ENCODE measurements at regions not wholly inside any gene's neighbourhood (a gene's known extent, or its start where the extent isn't known, plus 50 kb on each side); places are given as distances from the start of the nearest gene placed in this dataset.
"Not testable (repeated sequence)": the region's sequence is repeated elsewhere in the genome, so short reads cannot be mapped to it uniquely, and the experiment has no call there.

DNA sequence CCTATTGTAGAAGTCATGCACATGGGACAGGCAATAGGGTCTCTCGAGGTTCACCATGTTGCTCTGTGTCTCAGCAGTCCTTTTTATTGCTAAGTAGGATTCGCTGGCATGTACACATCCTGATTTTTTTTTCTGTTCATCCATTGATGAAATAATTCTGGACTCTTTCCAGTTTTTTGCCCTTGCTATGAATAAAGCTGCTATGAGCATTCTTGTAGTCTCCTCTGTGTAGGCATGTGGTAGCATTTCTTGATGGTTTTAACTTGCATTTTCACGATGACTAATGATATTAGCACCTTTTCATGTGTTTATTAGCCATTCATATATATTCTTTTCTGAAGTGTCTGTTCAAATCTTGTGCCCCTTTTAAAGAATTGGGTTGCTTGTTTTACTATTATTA, 65.8 kb upstream of the EDAR start:
- H3K4me3 ChIP-seq (ENCODE audit: low read depth in 1 of 2, low read length in 2 of 2): no peak overlapping the region
- H3K27me3 ChIP-seq (ENCODE audit: control insufficient read depth in 1 of 2, insufficient read depth in 2 of 2, low read length in 2 of 2): no peaks in the 10 kb centered on the region
- peaks cover 0 to 4% of the 10 kb centered on the region in 2 donors for H3K4me1 ChIP-seq (ENCODE audit: control insufficient read depth in 2 of 2, insufficient read depth in 2 of 2, low read length in 1 of 2)
- 41 to 64% methylated on average over 3 of the region's 3 CpGs for WGBS, 2 donors
- H3K27ac ChIP-seq (ENCODE audit: low read depth in 2 of 2, low read length in 1 of 2): no peak overlapping the region
- H3K9me3 ChIP-seq (ENCODE audit: control insufficient read depth in 2 of 2, insufficient read depth in 1 of 2, low read depth in 1 of 2, low read length in 1 of 2): no peaks in the 10 kb centered on the region
- H3K36me3 ChIP-seq (ENCODE audit: control insufficient read depth in 2 of 2, insufficient read depth in 2 of 2, low read length in 1 of 2): no peaks in the 10 kb centered on the region

DNA sequence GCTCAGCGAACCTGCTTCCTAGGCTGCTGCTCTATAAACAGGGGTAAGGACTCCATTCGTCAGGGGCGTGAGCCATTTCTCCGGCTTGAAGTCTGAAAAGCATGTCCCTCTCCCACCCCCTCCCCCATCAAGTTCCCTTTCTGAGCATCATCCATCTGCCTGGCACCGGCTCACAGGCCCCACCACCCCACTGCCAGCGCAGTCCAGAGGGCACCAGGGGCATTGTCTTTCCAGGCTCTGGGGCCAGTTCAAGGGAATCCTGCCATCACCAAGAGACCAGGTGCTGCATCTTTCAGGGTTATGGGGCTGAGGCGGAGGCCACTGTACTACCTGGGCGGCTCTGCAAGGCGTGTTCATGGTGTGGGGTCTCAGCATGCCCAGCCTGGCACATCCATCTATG, 64.7 kb upstream of the EDAR start:
- Histone ChIP-seq H3K4me3 (ENCODE audit: low read depth in 1 of 2, low read length in 2 of 2) (no peak overlapping the region), H3K9me3 (ENCODE audit: control insufficient read depth in 2 of 2, insufficient read depth in 1 of 2, low read depth in 1 of 2, low read length in 1 of 2) (no peaks in the 10 kb centered on the region), H3K27me3 (ENCODE audit: control insufficient read depth in 1 of 2, insufficient read depth in 2 of 2, low read length in 2 of 2) (no peaks in the 10 kb centered on the region), H3K36me3 (ENCODE audit: control insufficient read depth in 2 of 2, insufficient read depth in 2 of 2, low read length in 1 of 2) (no peaks in the 10 kb centered on the region), H3K27ac (ENCODE audit: low read depth in 2 of 2, low read length in 1 of 2) (no peak overlapping the region), H3K4me1 (ENCODE audit: control insufficient read depth in 2 of 2, insufficient read depth in 2 of 2, low read length in 1 of 2) (peaks cover 0 to 4% of the 10 kb centered on the region in 2 donors)
- 82 to 83% methylated on average over 9 of the region's 9 CpGs for WGBS, 2 donors

DNA sequence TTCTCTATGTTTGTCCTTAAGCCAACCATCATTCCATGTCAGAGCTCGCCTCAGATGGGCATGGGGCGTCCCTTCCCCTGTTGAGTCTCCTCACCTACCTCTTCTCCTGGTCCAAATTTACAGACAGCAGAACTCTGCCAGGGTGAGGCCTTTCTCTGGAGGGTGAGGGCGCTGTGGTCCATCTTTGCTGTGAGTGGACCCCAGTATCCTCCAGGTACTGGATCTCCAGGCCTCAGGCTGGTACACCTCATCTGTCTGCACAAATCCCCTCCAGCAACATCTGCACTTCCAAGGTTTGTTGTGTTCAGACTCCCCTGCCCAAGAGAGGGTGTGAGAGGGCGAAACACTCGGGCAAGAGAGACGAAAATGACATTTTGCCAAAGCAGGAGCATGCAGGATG, 63.9 kb upstream of the EDAR start:
- Histone ChIP-seq H3K36me3 (ENCODE audit: control insufficient read depth in 2 of 2, insufficient read depth in 2 of 2, low read length in 1 of 2) (no peaks in the 10 kb centered on the region), H3K9me3 (ENCODE audit: control insufficient read depth in 2 of 2, insufficient read depth in 1 of 2, low read depth in 1 of 2, low read length in 1 of 2) (no peaks in the 10 kb centered on the region), H3K4me3 (ENCODE audit: low read depth in 1 of 2, low read length in 2 of 2) (no peak overlapping the region), H3K4me1 (ENCODE audit: control insufficient read depth in 2 of 2, insufficient read depth in 2 of 2, low read length in 1 of 2) (peaks cover 0 to 1% of the 10 kb centered on the region in 2 donors), H3K27ac (ENCODE audit: low read depth in 2 of 2, low read length in 1 of 2) (no peak overlapping the region), H3K27me3 (ENCODE audit: control insufficient read depth in 1 of 2, insufficient read depth in 2 of 2, low read length in 2 of 2) (no peaks in the 10 kb centered on the region)
- 86 to 89% methylated on average over 6 of the region's 6 CpGs for WGBS, 2 donors

DNA sequence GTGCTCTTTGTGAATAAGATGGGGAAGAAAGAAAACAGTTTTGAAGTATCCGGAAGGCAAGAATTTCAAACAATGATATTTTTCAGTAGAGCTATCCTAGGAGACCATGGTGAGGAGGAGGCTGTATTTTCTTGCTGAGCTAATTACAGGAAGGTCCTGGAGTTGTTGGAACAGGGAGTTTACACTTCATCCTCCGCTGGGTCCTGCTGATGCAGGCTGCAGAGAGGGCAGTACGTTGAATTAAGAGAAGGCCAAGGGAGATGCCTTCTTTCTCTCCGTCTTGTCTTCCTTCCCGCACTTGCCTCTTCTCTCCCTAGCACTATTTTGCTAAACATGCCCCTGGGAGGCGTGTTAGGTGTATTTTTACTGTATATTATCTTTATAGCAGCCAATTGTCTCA, 60.0 kb upstream of the EDAR start:
- no peaks in the 10 kb centered on the region for H3K27me3 ChIP-seq (ENCODE audit: control insufficient read depth in 1 of 2, insufficient read depth in 2 of 2, low read length in 2 of 2)
- no peaks in the 10 kb centered on the region for H3K9me3 ChIP-seq (ENCODE audit: control insufficient read depth in 2 of 2, insufficient read depth in 1 of 2, low read depth in 1 of 2, low read length in 1 of 2)
- H3K4me1 ChIP-seq (ENCODE audit: control insufficient read depth in 2 of 2, insufficient read depth in 2 of 2, low read length in 1 of 2): no peaks in the 10 kb centered on the region
- no peaks in the 10 kb centered on the region for H3K36me3 ChIP-seq (ENCODE audit: control insufficient read depth in 2 of 2, insufficient read depth in 2 of 2, low read length in 1 of 2)
- H3K4me3 ChIP-seq (ENCODE audit: low read depth in 1 of 2, low read length in 2 of 2): no peak overlapping the region
- H3K27ac ChIP-seq (ENCODE audit: low read depth in 2 of 2, low read length in 1 of 2): no peak overlapping the region
- 92 to 93% methylated on average over 6 of the region's 6 CpGs for WGBS, 2 donors

DNA sequence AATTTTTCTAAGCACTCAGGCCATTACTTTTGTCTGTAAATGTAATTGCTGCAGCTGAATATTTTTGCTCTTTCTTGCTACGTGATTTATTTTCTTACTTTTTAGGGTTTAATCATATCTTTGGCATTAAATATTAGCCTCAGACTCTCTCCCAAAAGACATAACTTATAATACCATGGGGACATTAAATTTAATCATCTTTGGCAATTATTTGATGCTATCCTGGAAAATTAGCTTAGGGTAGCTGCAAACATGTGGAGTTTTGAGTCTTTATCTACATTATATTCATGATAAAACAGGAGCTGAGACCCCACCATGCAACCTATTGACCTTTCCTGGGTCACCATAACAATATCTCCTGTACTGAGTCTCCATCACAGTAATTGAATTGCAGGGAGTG, 59.1 kb upstream of the EDAR start:
- Histone ChIP-seq H3K36me3 (ENCODE audit: control insufficient read depth in 2 of 2, insufficient read depth in 2 of 2, low read length in 1 of 2) (no peaks in the 10 kb centered on the region), H3K9me3 (ENCODE audit: control insufficient read depth in 2 of 2, insufficient read depth in 1 of 2, low read depth in 1 of 2, low read length in 1 of 2) (no peaks in the 10 kb centered on the region), H3K27me3 (ENCODE audit: control insufficient read depth in 1 of 2, insufficient read depth in 2 of 2, low read length in 2 of 2) (no peaks in the 10 kb centered on the region), H3K4me3 (ENCODE audit: low read depth in 1 of 2, low read length in 2 of 2) (no peak overlapping the region), H3K27ac (ENCODE audit: low read depth in 2 of 2, low read length in 1 of 2) (no peak overlapping the region), H3K4me1 (ENCODE audit: control insufficient read depth in 2 of 2, insufficient read depth in 2 of 2, low read length in 1 of 2) (no peaks in the 10 kb centered on the region)
- 89 to 97% methylated on average over 1 of the region's 1 CpG for WGBS, 2 donors

DNA sequence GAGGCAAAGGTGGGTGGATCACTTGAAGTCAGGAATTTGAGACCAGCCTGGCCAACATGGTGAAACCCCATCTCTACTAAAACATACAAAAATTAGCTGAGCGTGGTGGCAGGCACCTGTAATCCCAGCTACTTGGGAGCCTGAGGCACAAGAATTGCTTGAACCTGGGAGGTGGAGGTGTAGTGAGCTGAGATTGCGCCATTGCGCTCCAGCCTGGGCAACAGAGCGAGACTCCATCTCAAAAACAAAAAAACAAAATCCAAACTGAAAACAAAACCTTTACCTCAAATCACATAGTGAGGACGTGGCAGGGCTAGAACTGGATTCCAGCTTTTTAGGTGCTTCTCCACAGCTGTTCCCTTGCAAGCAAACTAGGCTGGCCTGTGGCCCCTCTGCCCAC, 58.5 kb upstream of the EDAR start:
- not testable (repeated sequence) for H3K27me3 ChIP-seq (ENCODE audit: control insufficient read depth in 1 of 2, insufficient read depth in 2 of 2, low read length in 2 of 2); H3K36me3 ChIP-seq (ENCODE audit: control insufficient read depth in 2 of 2, insufficient read depth in 2 of 2, low read length in 1 of 2); H3K27ac ChIP-seq (ENCODE audit: low read depth in 2 of 2, low read length in 1 of 2); H3K4me3 ChIP-seq (ENCODE audit: low read depth in 1 of 2, low read length in 2 of 2); H3K9me3 ChIP-seq (ENCODE audit: control insufficient read depth in 2 of 2, insufficient read depth in 1 of 2, low read depth in 1 of 2, low read length in 1 of 2); H3K4me1 ChIP-seq (ENCODE audit: control insufficient read depth in 2 of 2, insufficient read depth in 2 of 2, low read length in 1 of 2)
- WGBS, 2 donors: 87 to 91% methylated on average over 5 of the region's 5 CpGs

DNA sequence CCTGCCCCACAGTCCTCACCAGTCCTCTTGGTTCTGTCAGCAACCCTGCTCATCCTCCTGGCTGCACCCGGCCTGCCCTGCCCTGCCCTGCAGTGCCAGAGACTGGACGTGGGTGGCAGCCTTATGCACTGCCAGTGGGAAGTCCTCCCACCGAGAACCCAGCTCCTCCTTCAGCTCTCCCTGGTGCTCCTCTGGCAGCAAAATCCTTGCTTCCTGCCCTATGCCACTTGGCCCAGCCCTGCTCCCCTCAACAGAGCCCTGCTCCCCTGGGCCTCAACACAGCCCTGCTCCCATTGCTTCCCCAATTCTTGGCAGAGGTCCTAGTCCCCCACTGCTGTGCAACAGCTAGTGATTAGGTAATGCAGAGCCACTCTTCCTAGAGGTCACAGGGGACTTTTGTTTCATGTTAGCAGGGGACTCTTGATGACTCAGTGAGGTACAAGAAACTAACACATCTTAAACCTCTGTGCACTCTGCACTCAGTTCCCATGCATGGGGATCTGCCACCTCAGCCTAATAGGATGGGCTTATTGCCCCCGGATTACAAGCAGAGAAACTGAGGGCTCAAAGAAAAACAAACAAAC, 58.0 kb upstream of the EDAR start:
- no peak overlapping the region for H3K4me3 ChIP-seq (ENCODE audit: low read depth in 1 of 2, low read length in 2 of 2)
- no peaks in the 10 kb centered on the region for H3K27me3 ChIP-seq (ENCODE audit: control insufficient read depth in 1 of 2, insufficient read depth in 2 of 2, low read length in 2 of 2)
- no peaks in the 10 kb centered on the region for H3K9me3 ChIP-seq (ENCODE audit: control insufficient read depth in 2 of 2, insufficient read depth in 1 of 2, low read depth in 1 of 2, low read length in 1 of 2)
- no peaks in the 10 kb centered on the region for H3K4me1 ChIP-seq (ENCODE audit: control insufficient read depth in 2 of 2, insufficient read depth in 2 of 2, low read length in 1 of 2)
- no peaks in the 10 kb centered on the region for H3K36me3 ChIP-seq (ENCODE audit: control insufficient read depth in 2 of 2, insufficient read depth in 2 of 2, low read length in 1 of 2)
- 59 to 62% methylated on average over 4 of the region's 4 CpGs for WGBS, 2 donors
- no peak overlapping the region for H3K27ac ChIP-seq (ENCODE audit: low read depth in 2 of 2, low read length in 1 of 2)

DNA sequence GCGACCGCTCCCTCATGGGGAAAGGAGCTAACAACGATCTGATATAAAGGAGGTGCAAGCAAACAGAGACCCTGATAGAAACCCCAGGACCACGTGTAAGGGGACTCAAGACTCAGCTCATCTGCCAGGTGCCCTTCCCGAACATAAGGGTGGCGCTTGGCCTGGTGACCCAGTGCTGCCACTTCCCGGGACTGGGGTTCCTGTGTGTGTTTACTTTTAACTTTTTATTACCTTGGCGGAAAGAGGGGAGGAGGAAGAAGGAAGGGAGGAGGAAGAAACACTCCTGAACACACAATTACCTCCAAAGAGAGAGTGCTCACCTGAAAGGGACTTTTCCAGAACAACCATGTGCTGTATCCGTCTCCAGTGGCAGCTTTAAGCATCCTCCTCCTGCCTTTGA, 56.5 kb upstream of the EDAR start:
- Histone ChIP-seq H3K9me3 (ENCODE audit: control insufficient read depth in 2 of 2, insufficient read depth in 1 of 2, low read depth in 1 of 2, low read length in 1 of 2) (no peaks in the 10 kb centered on the region), H3K27ac (ENCODE audit: low read depth in 2 of 2, low read length in 1 of 2) (no peak overlapping the region), H3K4me1 (ENCODE audit: control insufficient read depth in 2 of 2, insufficient read depth in 2 of 2, low read length in 1 of 2) (no peaks in the 10 kb centered on the region), H3K4me3 (ENCODE audit: low read depth in 1 of 2, low read length in 2 of 2) (no peak overlapping the region), H3K27me3 (ENCODE audit: control insufficient read depth in 1 of 2, insufficient read depth in 2 of 2, low read length in 2 of 2) (no peaks in the 10 kb centered on the region), H3K36me3 (ENCODE audit: control insufficient read depth in 2 of 2, insufficient read depth in 2 of 2, low read length in 1 of 2) (no peaks in the 10 kb centered on the region)
- 64 to 76% methylated on average over 9 of the region's 9 CpGs for WGBS, 2 donors

DNA sequence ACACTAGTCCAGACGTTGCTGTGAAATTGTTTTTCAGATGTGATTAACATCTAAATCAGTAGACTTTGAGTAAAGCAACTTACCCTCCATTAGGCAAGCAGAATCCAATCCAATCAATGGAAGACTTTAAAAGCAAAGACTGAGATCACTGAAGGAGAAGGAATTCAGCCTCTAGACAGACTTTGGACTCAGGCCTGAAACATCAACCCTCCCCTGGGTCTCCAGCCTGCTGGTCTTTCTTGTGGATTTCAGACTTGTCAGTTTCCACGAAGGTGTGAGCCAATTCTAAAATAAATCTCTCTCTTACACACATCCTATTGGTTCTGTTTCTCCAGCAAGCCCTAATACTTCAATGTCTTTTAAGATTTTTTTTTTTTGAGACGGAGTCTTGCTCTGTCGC, 50.0 kb upstream of the EDAR start:
- 75 to 82% methylated on average over 4 of the region's 4 CpGs for WGBS, 2 donors
- Histone ChIP-seq H3K9me3 (ENCODE audit: control insufficient read depth in 2 of 2, insufficient read depth in 1 of 2, low read depth in 1 of 2, low read length in 1 of 2) (no peaks in the 10 kb centered on the region), H3K36me3 (ENCODE audit: control insufficient read depth in 2 of 2, insufficient read depth in 2 of 2, low read length in 1 of 2) (no peaks in the 10 kb centered on the region), H3K27me3 (ENCODE audit: control insufficient read depth in 1 of 2, insufficient read depth in 2 of 2, low read length in 2 of 2) (no peaks in the 10 kb centered on the region), H3K4me3 (ENCODE audit: low read depth in 1 of 2, low read length in 2 of 2) (no peak overlapping the region), H3K27ac (ENCODE audit: low read depth in 2 of 2, low read length in 1 of 2) (no peak overlapping the region), H3K4me1 (ENCODE audit: control insufficient read depth in 2 of 2, insufficient read depth in 2 of 2, low read length in 1 of 2) (no peaks in the 10 kb centered on the region)

Measured in esophagus (tissue), 2 donors.